DND-41 (cell line): ENCODE measurements at regions not wholly inside any gene's neighbourhood (a gene's known extent, or its start where the extent isn't known, plus 50 kb on each side); places are given as distances from the start of the nearest gene placed in this dataset.
A peak's percentile ranks its signal among the peaks of the same experiment; 100 is the strongest.
"Not testable (repeated sequence)": the region's sequence is repeated elsewhere in the genome, so short reads cannot be mapped to it uniquely, and the experiment has no call there.

Experiments used
- ATAC-seq: fragments of 200-7000 bp; cut with Tn5 transposase; 3 replicates; pipeline ENCODE4 v1.9.1; 2021; ENCODE audit warnings: low read depth; ENCODE audit not compliant: insufficient read depth
- DNase-seq: peaks from one replicate; pipeline ENCODE4 v3.0.0-alpha.2; 2020
- H2AFZ ChIP-seq: 2 replicates; pipeline ENCODE4 v1.6.0; 2012; ENCODE audit warnings: low read depth, low read length
- H3K27ac ChIP-seq: 2 replicates; pipeline ENCODE4 v1.5.1; 2012; ENCODE audit warnings: low read length, inconsistent platforms
- H3K27me3 ChIP-seq: fragments of 200-600 bp; sonication (generic); 2 replicates; pipeline ENCODE4 v1.6.0; 2012; ENCODE audit warnings: low read length, mild to moderate bottlenecking, inconsistent platforms; ENCODE audit not compliant: insufficient read depth, poor library complexity
- H3K36me3 ChIP-seq: 2 replicates; pipeline ENCODE4 v1.5.1; 2012; ENCODE audit warnings: low read length, inconsistent platforms; ENCODE audit not compliant: insufficient read depth
- H3K4me1 ChIP-seq: 2 replicates; pipeline ENCODE4 v1.5.1; 2012; ENCODE audit warnings: mild to moderate bottlenecking, low read length; ENCODE audit not compliant: insufficient read depth
- H3K4me2 ChIP-seq: 2 replicates; pipeline ENCODE4 v1.6.0; 2012; ENCODE audit warnings: mild to moderate bottlenecking, moderate library complexity, low read length, inconsistent platforms; ENCODE audit not compliant: insufficient read depth
- H3K4me3 ChIP-seq, 2 experiments: fragments of 200-600 bp in 1 of 2; shearing (Covaris generic) in 1 of 2; 2 replicates each; pipeline ENCODE4 v1.5.1; 2012 to 2016; ENCODE audit warnings: inconsistent platforms in 2 of 2, low read length in 2 of 2, mild to moderate bottlenecking in 2 of 2, low read depth in 1 of 2, moderate library complexity in 1 of 2
- H3K79me2 ChIP-seq: 2 replicates; pipeline ENCODE4 v1.6.0; 2012; ENCODE audit warnings: low read length, inconsistent platforms; ENCODE audit not compliant: insufficient read depth
- H3K9ac ChIP-seq: 2 replicates; pipeline ENCODE4 v1.6.0; 2012; ENCODE audit warnings: low read depth, mild to moderate bottlenecking, inconsistent platforms, low read length, moderate library complexity
- H3K9me3 ChIP-seq: 2 replicates; pipeline ENCODE4 v1.5.1; 2012; ENCODE audit warnings: low read length, moderate library complexity, mild to moderate bottlenecking, inconsistent platforms; ENCODE audit not compliant: insufficient read depth, severe bottlenecking
- H4K20me1 ChIP-seq: 2 replicates; pipeline ENCODE4 v1.6.0; 2012; ENCODE audit warnings: low read length; ENCODE audit not compliant: insufficient read depth
- CTCF ChIP-seq: IDR thresholded peaks from 2 replicates; pipeline ENCODE4 v1.5.1; 2012; ENCODE audit warnings: borderline replicate concordance, low read length, moderate library complexity, mild to moderate bottlenecking; ENCODE audit not compliant: poor library complexity, severe bottlenecking; ENCODE audit errors: extremely low read depth
- EZH2 ChIP-seq: IDR thresholded peaks from 3 replicates; pipeline ENCODE4 v1.6.1; 2012; ENCODE audit warnings: borderline replicate concordance, low read depth, mild to moderate bottlenecking, moderate library complexity, low read length, inconsistent platforms; ENCODE audit not compliant: severe bottlenecking

DNA sequence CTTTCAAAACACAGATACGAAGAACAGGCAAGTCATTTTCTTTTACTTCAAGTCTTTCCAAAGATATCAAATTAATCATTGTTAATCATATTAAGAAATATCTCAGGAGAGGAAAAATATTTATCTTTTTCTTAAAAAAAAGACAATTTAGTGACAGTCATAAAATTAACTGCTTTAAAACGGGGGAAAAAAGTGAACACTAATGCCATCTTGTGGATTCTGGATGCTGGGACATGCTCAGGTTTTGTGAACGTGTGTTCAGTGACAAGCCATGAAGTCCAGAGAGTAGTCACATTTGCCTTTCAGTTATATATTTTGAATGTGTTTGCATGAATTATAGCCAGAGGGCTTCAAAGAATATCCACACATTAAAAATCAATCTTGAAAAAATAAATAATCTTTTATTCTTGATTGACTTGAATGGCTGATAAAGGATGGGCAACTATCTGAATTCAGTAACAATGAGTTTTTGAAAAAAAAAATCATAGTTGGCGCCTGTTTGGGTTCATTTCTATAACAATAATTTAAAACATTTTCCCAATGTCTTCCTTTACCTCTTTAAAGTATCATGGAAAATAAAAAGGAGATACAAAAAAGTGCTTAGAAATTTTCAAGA, 74.7 kb upstream of the NOX3 start:
- Histone ChIP-seq H3K27ac (no peak overlapping the region), H2AFZ (no peak overlapping the region), H3K79me2 (no peaks in the 10 kb centered on the region), H3K9ac (no peak overlapping the region), H3K4me1 (no peaks in the 10 kb centered on the region), H3K27me3 (no peaks in the 10 kb centered on the region), H3K36me3 (no peaks in the 10 kb centered on the region), H3K9me3 (peaks cover 4% of the 10 kb centered on the region), H4K20me1 (no peaks in the 10 kb centered on the region), H3K4me3 (no peak overlapping the region), H3K4me2 (no peak overlapping the region)
- DNase-seq (no peak), ATAC-seq (no peak)
- TF ChIP-seq CTCF (peak; percentile 49), EZH2 (no peak)

GRCh38 chr6:155529814-155530213, 74.2 kb upstream of the NOX3 start:
- not testable (repeated sequence) for H3K4me2 ChIP-seq, H3K4me1 ChIP-seq, H3K4me3 ChIP-seq, H3K9me3 ChIP-seq, H3K9ac ChIP-seq, DNase-seq, H3K27ac ChIP-seq, H4K20me1 ChIP-seq, ATAC-seq, H2AFZ ChIP-seq, H3K79me2 ChIP-seq, H3K27me3 ChIP-seq, H3K36me3 ChIP-seq

DNA sequence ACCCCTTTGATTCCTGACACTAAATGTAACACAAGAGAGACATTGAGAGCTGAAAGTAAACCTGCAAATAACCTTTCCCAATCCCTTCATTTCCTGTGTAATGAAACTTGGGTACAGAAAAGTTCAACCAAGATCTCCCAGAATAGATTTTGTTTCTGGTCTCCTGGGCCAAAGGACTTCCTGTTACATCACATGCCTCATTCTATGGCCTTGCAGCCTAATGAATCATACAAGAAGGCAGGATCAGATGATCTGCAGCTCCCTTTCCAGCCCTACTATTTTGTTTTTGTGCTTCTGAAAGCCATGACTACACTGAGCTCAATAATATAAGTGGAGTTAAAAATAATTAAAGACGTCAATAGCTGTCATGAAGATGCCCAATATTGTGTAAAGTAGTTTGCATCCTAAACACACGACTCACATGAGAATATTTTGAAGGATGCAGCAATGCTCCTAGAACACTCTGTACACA, 73.4 kb upstream of the NOX3 start:
- H3K4me1 ChIP-seq = no peaks in the 10 kb centered on the region
- DNase-seq = no peak
- H3K4me2 ChIP-seq = no peak overlapping the region
- H3K27ac ChIP-seq = no peak overlapping the region
- H3K27me3 ChIP-seq = no peaks in the 10 kb centered on the region
- H3K9ac ChIP-seq = no peak overlapping the region
- H3K36me3 ChIP-seq = no peaks in the 10 kb centered on the region
- no peak overlapping the region for H2AFZ ChIP-seq
- no peak for TF ChIP-seq EZH2
- TF ChIP-seq CTCF = no peak
- H4K20me1 ChIP-seq = no peaks in the 10 kb centered on the region
- H3K79me2 ChIP-seq = no peaks in the 10 kb centered on the region
- no peak overlapping the region for H3K4me3 ChIP-seq
- peaks cover 4% of the 10 kb centered on the region for H3K9me3 ChIP-seq
- no peak for ATAC-seq

DNA sequence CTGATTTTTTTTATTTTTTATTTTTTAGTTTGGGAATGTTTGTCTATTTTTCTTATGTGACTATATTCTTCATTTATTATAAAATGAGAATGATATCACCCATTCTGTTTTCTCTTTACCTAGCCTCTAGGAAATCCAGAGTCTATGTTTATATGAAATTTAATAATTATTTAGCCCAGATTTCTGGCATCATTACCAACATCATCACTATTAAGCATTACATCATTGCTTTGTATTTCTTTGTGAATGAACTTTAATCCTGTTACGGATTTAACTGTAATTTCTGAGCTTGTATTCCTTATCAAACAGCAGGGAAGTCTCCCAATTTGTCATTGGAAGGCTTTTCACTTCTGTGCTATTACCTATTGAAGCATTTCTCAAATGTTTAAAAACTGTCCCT, 72.7 kb upstream of the NOX3 start:
- Histone ChIP-seq H3K27me3 (no peaks in the 10 kb centered on the region), H3K36me3 (no peaks in the 10 kb centered on the region), H2AFZ (no peak overlapping the region), H3K27ac (no peak overlapping the region), H3K4me3 (no peak overlapping the region), H3K79me2 (no peaks in the 10 kb centered on the region), H4K20me1 (no peaks in the 10 kb centered on the region), H3K9ac (no peak overlapping the region), H3K9me3 (peaks cover 2% of the 10 kb centered on the region), H3K4me1 (no peaks in the 10 kb centered on the region), H3K4me2 (no peak overlapping the region)
- ATAC-seq (no peak), DNase-seq (no peak)
- no peak for TF ChIP-seq EZH2
- no peak for TF ChIP-seq CTCF
